A172 (cell line): ENCODE measurements at regions not wholly inside any gene's neighbourhood (a gene's known extent, or its start where the extent isn't known, plus 50 kb on each side); places are given as distances from the start of the nearest gene placed in this dataset.

Source experiments
- DNase-seq: peaks from one replicate; pipeline ENCODE4 v3.0.0-alpha.2; 2015; ENCODE audit warnings: low spot score

- no peak for DNase-seq
Observed at GRCh38 chr6:120103618-120104017, 754.1 kb upstream of the MAN1A1 start.

DNA sequence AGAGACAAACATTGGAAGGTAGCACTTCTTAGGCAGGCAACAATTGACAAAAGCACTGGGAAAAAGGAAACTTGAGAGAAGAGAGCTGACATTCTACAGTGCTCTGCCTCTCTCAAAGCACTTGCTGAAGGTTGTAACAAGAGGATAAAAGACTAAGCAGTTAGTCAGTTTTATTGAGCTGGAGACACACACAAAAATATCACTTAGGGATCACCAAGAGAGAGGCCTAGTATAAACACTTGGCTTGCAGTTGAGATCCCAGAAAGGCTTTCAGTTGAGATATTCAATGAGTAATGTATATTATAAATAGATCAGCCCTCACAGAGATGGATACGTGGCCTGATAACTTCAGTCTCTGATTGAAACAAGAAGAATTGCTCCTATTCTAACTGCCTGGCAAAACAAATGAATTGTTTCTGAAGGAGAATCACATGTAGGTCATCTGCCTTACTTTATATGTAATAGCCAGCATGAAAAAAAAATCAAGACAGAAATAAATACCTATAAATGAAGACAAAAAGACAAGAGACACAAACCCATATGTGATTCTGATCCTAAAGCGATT is 747.2 kb upstream of the MAN1A1 start:
- no peak for DNase-seq

- DNase-seq = no peak
Observed at GRCh38 chr6:120083186-120083585, 733.6 kb upstream of the MAN1A1 start.

DNA sequence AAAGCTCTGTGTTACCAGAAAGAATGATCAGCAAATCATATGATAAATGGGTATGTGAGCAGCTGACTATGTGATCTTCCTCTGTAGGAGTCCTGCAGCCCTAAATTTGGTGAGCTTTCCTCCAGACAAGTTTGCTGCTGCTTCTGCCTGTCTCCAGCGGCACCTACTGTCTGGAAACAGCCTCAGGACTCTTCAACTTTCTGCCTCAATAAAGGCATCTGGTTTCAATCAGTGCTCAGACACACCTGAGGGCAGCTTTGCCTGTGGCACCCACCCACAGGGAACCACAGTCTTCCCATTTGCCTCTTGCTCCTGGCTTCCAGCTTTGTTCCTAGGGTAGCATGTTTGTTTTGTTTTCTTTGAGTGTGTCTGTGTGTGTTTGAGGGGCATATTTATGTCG is 727.9 kb upstream of the MAN1A1 start:
- DNase-seq = no peak

- no peak for DNase-seq
Observed at GRCh38 chr6:120058410-120058809, 708.8 kb upstream of the MAN1A1 start.

DNA sequence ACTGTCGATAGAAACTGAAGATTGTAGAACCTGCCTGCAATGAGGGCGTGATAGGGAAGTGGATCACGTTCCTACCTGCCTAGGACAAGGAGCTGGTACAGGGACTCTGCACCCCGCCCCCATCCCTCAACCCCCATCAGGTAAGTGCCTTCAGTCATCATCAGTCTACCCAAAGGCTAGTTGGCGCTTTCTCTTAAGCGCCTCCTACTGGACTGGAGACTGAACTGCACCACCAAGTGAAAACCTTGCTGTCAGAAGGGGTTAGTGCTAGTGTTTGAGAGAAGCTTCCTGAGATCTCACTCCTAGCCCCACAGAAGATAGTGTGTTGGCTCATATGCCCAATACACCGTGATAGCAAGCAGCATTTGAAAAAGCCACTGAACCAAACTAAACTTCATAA is 706.5 kb upstream of the MAN1A1 start:
- DNase-seq = no peak

DNA sequence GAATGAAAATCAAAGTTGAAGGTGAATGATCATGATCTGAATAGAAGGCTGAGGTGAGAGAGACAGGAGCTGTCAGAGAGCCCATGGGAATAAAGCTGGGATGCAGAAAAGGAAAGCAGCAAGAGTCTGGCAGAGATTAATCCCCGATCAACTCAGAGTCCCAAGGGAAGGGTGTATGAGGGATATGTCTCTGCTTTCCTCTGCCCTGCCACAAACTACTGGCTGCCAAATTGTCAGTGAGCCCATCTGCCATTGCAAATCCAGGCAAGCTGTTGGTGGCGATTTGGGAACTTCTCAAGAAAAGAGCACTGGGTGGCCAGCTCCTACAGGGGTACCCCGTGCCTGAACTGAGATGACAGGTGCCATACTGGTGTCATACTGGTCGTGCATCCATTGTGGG is 705.5 kb upstream of the MAN1A1 start:
- DNase-seq = no peak

GRCh38 chr6:120039664-120040063 is 690.1 kb upstream of the MAN1A1 start:
- DNase-seq = no peak

- DNase-seq = no peak
Observed at GRCh38 chr6:120031837-120032236, 682.3 kb upstream of the MAN1A1 start.

- DNase-seq = no peak
Observed at GRCh38 chr6:120026791-120027190, 677.2 kb upstream of the MAN1A1 start.

DNA sequence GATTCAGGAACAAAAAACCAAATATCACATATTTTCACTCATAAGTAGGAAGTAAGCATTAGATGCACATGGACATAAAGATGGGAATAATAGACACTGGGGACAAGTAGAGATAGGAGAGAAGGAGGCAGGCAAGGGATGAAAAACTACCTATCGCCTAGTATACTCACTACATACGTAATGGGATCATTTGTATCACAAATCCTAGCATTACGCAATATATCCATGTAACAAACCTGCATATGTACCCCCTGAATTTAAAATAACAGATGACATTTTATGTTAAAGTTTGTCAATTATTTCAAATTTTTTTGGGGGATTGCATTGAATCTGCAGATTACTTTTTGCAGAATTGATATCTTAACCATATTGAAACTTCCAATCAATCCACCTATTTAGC is 660.5 kb upstream of the MAN1A1 start:
- DNase-seq = no peak

GRCh38 chr6:120005292-120005976 is 655.9 kb upstream of the MAN1A1 start:
- DNase-seq = peak; percentile 89

GRCh38 chr6:119986934-119987549 is 637.5 kb upstream of the MAN1A1 start:
- no peak for DNase-seq

DNA sequence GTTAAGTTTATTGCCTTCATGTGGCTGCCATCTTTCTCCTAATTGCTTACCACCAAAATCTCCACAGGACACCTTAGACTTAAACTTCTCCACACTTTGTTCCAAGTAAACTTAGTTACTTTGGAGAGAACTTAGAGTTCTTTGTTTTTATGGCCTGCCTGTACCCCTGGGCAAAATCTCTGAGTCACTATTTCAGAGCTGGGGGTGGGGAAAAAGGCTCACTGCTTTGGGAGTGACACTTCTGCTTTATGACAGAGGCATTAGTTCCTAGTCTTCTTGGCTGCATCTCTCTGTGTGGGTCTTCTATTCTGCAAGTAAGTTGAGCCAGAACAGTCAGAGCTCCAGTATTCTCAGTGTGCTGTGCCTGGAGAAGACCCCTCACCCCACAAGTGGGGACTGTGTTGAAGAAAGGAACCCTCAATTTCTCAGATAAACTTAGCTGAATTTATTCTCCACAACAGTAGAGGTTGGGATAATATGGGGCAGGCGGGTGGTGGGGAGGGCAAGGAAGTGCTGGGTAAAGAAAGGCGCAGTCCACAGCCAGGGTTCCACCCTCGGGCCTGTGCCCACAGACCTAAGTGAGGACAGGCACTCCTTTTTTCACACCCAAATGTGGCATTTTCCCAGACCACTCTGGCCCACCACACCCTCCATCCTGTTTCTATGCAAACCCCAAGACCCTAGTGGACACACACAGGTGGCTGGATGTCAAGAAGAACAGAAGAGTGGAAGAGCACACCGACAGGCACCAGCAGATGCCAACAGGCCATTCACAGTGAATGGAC is 636.6 kb upstream of the MAN1A1 start:
- DNase-seq = no peak

GRCh38 chr6:119980802-119981201 is 631.2 kb upstream of the MAN1A1 start:
- no peak for DNase-seq

GRCh38 chr6:119979862-119980261 is 630.3 kb upstream of the MAN1A1 start:
- DNase-seq = no peak

DNA sequence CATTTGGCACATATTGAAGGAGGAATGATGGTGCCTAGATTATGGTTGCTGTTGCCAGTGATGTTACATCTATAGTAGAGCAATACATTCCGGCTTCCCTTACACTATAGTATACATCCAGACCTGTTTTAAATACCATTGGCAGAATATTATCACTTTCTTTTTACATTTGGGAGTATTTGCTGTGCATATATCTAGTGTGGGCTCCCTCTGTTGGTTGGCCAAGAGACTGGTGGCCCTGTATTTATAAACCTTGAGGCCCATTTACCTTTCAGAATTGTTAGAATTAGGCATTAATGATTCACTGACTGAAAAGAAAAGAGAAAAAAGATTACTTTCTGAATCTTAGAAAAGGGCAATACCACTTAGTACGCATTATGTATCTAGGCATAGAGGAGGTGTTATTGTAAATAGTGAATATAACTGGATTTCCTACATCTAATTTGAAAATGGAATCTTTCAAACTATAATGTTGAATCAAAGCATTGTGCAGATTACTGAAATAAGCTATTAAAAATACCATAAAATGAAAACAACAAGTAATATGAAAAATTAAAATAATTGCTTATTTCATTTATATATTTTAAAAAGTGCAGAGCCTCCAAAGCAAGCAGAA is 628.8 kb upstream of the MAN1A1 start:
- peak; percentile 10 for DNase-seq

- DNase-seq = no peak
Observed at GRCh38 chr6:119974430-119975159, 625.0 kb upstream of the MAN1A1 start.

DNA sequence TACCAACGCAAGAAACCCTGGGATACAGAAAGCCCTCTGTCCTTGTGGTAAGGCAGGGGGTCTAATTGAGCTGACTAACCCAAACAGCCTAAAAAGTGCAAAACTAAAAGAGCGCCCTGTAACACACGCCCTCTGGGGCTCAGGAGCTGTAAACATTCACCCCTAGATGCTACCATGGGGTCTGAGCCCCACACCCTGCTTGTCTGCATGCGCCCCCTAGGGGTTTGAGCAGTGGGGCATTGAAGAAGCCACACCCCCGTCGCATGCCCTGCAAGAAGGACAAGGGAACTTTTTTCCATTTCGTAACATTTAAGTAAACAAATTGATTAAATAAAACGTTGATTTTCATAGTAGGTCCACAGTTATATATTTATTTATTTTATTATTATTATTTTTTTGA is 616.9 kb upstream of the MAN1A1 start:
- DNase-seq = no peak

GRCh38 chr6:119965900-119966299 is 616.3 kb upstream of the MAN1A1 start:
- no peak for DNase-seq

DNA sequence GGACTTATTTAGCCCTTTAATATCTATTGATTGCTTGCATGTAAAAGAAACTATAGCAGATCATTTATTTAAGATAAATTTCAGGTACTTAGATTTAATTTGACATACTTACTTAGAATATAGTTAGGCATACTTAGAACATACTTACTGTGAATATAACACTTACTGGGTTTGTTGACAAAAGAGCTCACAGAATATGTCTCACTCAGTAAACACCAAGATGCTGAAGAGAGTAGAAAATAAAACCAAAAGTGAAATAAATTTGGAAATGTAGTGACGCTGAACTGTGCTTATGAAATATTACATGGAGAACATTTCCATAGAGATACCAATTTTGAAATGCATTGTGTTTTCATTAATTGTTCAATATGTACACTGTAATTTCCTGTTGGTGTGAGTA is 615.4 kb upstream of the MAN1A1 start:
- DNase-seq = no peak

DNA sequence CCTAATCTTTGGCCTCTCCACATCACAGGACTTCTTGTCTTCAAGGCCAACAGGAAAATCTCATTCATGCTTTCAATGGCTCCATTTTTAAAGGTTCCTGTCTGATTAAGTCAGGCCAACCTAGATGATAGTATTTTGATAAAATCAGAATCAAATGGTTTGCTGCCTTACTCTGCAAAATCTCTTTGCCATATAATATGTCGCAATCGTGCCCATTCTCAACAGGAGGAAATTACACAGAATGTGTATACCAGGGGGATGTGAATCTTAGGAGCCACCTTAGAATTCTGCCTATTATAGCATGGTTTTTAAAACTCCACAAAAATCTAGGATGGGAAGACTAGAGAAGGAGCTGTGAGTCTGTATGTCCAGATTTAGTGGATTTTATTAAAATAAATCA is 612.9 kb upstream of the MAN1A1 start:
- DNase-seq = no peak
